ENCODE measurements at regions not wholly inside any gene's neighbourhood (a gene's known extent, or its start where the extent isn't known, plus 50 kb on each side); places are given as distances from the start of the nearest gene placed in this dataset.

DNA sequence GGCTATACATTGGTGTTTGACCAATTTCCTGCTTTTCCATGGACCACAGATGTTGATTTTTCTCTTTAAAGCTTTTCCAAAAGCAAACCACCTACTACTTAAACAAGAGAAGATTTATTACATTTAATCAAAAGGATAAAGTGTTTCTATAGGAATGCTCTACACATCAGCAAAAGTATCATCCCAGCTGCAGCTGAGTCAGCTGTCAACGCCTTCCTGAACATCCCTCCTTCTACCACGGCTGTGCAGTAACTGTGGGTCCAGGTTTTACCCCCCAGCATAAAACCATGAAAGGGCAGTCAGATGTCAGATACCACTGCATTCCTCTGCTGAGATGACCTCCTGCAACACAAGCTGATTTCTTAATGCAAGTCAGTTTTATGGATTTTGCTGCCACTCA is 524.5 kb upstream of the MEX3C start:
- TF ChIP-seq POLR2AphosphoS5 (IDR thresholded peaks at IDR 0.05) (no peak), CTCF (IDR thresholded peaks at IDR 0.05) (no peak), EP300 (IDR thresholded peaks at IDR 0.05) (no peak), POLR2A (IDR thresholded peaks at IDR 0.05; ENCODE audit: low read depth) (no peak)

Measured in esophagus muscularis mucosa (tissue), 4 donors.